ENCODE measurements at regions not wholly inside any gene's neighbourhood (a gene's known extent, or its start where the extent isn't known, plus 50 kb on each side); places are given as distances from the start of the nearest gene placed in this dataset.
A peak's percentile ranks its signal among the peaks of the same experiment; 100 is the strongest.

DNA sequence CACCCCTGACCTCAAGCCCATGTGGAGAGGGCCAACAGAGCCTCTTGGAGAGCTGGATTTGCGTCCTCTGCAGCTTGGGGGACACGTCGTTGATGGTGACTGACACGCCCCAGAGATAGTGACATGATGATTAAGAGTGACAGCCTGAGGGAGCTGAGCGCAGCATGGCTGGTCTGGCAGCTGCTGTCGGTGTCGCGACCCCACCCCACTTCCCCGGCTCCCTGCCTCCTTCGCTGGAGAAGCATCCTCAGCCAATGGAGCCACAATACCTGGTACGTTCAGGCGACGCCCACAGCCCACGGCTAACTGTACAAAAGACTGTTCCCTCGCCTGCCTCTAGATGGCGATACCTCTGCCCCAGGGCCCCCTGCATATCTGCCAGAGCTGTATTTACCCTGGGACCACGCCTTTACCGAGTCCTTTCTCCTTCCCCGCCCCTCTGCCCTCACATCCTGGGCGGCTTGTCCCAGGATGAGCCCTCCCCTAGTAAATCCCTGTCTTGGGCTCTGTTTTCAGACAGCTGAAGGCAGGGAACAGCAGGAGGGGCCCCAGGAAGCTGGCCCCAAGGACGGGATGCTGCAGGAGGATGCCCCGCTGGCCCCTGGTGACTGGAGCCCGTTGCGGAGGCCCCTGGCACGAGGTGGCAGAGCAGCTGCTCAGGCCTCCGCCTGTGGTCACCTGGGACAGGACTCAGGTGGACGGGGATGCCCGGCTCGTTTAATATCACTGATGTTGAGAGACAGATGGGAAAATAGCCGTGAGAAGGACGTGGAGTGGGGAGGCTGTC is 90.6 kb downstream of the RPS6KA4 start:
- Mint-ChIP-seq H3K27ac (peak overlapping the region; percentile 38), H3K4me3 (peak overlapping the region; percentile 92), H3K4me1 (peaks cover 26% of the 10 kb centered on the region), H3K9me3 (no peaks in the 10 kb centered on the region), H3K36me3 (peaks cover 2% of the 10 kb centered on the region), H3K27me3 (no peaks in the 10 kb centered on the region)
- DNase-seq (ENCODE audit: low spot score in 2 of 2) = peak; percentile 74
- peak; percentile 66 for ATAC-seq (ENCODE audit: low read depth)

DNA sequence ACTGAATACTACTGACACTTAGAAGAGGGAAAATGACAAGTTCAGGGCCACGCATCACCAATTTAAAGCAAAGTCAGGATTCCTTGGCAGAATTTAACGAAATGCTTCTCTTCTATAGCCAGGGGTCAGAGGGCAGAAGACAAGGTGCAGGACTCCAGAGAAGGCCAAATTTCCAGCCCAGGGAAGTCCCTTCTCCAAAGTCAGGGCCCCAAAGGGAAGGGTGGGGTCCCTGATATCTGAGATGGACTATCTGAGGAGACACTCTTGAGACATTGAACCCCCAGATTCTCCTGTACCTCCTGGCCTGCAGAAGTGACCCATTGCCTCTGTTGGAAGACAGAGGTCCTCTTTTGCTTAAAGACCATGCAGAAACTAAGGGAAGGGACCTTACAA is 91.2 kb downstream of the RPS6KA4 start:
- no peaks in the 10 kb centered on the region for H3K27me3 Mint-ChIP-seq
- H3K36me3 Mint-ChIP-seq = peaks cover 2% of the 10 kb centered on the region
- H3K9me3 Mint-ChIP-seq = no peaks in the 10 kb centered on the region
- ATAC-seq (ENCODE audit: low read depth) (no peak), DNase-seq (ENCODE audit: low spot score in 2 of 2) (no peak)
- H3K27ac Mint-ChIP-seq = no peak overlapping the region
- peaks cover 23% of the 10 kb centered on the region for H3K4me1 Mint-ChIP-seq
- peak overlapping the region; percentile 6 for H3K4me3 Mint-ChIP-seq

DNA sequence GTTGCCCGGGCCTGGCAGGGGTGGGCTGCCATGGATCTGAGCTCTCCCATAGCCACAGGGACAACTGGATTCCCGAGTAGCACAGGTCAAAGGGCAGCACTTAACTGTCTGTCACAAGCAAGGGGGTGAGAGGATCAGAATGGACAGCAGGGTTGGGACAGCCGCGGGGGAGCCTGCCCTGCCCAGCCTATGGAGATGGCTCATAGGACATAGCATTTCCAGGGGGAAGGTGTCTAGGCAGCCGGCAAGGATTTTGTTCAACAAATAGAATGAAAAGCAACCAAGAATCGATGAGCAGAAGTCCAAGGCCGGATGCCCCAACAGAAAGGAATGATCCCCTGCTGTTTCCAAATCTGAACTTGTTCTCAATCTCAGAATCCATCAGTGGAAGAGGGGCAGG is 92.9 kb downstream of the RPS6KA4 start:
- peaks cover 5% of the 10 kb centered on the region for H3K27me3 Mint-ChIP-seq

DNA sequence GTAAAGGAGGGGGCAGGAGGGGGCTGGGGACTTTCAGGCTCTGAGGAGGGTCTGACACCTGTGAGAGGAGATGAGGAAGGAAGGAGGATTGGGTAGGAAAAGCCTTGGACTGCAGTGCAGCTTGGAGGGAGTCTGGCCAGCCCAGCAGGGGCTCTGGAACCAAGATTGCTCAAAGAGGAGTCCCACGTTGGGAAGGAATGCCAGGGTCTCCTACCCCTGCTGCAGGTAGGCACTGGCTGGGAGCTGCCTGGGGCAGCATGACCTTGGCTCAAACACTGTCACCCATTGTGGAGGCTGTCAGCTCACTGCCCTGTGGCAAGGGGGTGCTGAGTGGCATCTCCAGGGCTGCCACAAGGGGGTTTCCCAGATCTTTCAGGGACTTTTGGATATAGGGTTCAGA is 94.5 kb downstream of the RPS6KA4 start:
- H3K4me1 Mint-ChIP-seq = peaks cover 16% of the 10 kb centered on the region
- no peaks in the 10 kb centered on the region for H3K9me3 Mint-ChIP-seq
- ATAC-seq (ENCODE audit: low read depth) (no peak), DNase-seq (ENCODE audit: low spot score in 2 of 2) (no peak)
- H3K27me3 Mint-ChIP-seq = peaks cover 7% of the 10 kb centered on the region
- H3K27ac Mint-ChIP-seq = no peak overlapping the region
- H3K36me3 Mint-ChIP-seq = peaks cover 2% of the 10 kb centered on the region
- no peak overlapping the region for H3K4me3 Mint-ChIP-seq

More for the DNA sequence above, 92.9 kb downstream of the RPS6KA4 start:
- Mint-ChIP-seq H3K4me1 (peaks cover 23% of the 10 kb centered on the region), H3K36me3 (peaks cover 2% of the 10 kb centered on the region), H3K4me3 (no peak overlapping the region), H3K9me3 (no peaks in the 10 kb centered on the region), H3K27ac (no peak overlapping the region)
- DNase-seq (ENCODE audit: low spot score in 2 of 2) (no peak), ATAC-seq (ENCODE audit: low read depth) (no peak)

DNA sequence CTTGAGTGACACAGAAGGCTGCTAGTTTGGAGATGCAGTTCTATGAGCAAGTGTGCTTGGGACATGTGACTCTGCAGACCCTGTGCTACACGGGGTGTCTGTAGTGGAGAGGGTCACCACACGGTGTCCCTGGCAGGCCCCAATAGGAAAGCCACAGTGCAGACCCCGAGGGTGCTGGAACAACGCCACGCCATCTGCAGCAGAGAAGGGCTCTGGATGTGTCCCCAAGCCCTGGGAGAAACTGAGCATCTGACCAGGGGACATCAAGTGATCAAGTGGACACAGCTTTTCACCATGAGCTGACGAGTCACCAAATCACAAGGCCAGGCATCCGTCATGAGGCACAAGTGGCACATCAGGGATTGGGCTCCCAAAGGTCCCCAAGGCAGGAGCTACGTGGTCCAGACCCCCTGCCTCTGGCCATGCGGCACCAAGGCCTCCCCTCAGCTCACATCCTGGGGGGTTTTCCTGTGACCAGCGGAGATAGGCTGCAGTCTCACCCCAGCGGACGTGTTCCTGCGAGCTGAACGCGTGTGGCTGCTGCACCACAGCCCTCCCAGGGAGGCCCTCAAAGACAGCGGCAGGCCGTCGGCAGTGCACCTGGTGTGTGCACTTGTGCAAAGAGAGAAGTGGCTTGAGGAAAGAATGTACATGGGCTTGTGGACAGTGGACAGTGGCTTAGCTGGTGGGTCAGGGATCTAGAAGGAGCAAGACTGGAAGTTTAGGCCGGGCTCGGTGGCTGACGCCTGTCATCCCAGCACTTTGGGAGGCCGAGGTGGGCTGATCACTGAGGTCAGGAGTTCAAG is 96.7 kb downstream of the RPS6KA4 start:
- no peaks in the 10 kb centered on the region for H3K9me3 Mint-ChIP-seq
- no peak overlapping the region for H3K27ac Mint-ChIP-seq
- H3K36me3 Mint-ChIP-seq = peaks cover 4% of the 10 kb centered on the region
- no peak for DNase-seq (ENCODE audit: low spot score in 2 of 2)
- ATAC-seq (ENCODE audit: low read depth) = no peak
- peaks cover 11% of the 10 kb centered on the region for H3K27me3 Mint-ChIP-seq
- H3K4me3 Mint-ChIP-seq = no peak overlapping the region
- no peaks in the 10 kb centered on the region for H3K4me1 Mint-ChIP-seq

DNA sequence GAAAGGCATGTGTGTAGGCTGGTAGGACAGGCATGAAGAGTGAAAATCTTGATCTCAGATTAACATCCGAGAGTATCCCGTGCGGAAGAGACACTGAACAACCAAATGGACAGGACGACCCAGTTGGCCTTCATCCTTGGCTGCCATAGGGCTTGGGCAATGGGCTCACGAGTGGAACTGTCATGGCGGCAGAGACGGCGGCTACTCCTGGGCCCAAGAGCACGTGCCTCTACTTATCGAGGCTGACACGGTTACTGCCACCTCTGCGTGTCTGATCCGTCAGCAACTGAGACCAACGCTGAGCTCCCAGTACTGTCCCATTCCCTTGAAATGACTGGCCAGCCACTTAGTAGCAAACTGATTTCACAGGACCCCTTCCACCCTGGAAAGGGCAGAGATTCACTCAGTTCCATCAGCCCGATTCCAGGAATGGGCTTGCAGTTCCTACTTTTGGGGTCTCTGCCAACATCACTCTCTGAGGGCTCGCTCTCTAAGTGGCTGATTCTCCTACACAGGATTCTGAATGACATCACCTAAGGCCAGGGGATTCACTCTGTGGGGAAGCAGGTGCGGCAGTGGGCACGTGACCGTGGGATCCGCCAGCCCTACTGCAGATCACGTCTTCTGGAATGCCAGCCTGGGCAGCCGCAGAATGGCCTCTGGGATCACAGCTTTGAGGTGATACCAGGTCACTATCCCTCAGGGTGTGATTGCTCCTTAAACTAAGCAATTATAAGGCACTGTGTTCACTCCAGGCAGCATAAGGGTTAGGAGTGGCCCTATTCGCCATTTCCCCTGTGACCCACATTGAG is 97.8 kb downstream of the RPS6KA4 start:
- Mint-ChIP-seq H3K4me1 (no peaks in the 10 kb centered on the region), H3K36me3 (peaks cover 4% of the 10 kb centered on the region), H3K4me3 (no peak overlapping the region), H3K27me3 (peaks cover 11% of the 10 kb centered on the region), H3K27ac (no peak overlapping the region), H3K9me3 (no peaks in the 10 kb centered on the region)
- DNase-seq (ENCODE audit: low spot score in 2 of 2) = no peak
- no peak for ATAC-seq (ENCODE audit: low read depth)

DNA sequence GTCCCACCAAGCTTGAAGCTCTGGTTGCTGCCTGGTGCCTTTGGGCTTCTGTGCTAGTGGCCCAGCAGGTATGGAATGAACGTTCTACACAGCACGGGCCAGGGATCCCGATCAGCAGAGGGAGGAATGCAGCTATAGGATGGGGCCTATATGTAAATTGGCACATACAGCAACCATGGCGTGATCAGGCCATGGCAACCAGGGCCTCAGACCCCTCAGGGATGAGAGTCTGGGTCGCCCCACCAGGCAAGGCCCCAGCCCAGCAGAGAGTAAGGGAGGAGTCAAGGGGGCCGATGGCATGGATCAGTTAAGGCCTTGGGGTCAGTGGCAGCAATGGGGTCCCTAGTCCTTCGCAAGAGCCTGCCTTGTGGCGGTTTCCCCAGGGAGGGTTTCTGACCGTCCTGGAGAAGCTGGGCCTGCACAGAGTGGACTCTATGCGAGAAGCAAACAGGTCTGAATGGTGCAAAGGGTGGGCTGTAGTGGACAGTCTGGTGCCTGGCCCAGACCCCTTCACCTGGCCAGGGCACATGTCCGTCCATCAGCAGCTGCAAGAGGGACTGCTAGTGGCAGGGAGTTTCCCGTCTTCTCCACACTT is 98.2 kb upstream of the SLC22A11 start:
- peaks cover 4% of the 10 kb centered on the region for H3K36me3 Mint-ChIP-seq
- no peak overlapping the region for H3K4me3 Mint-ChIP-seq
- no peaks in the 10 kb centered on the region for H3K4me1 Mint-ChIP-seq
- H3K27ac Mint-ChIP-seq = no peak overlapping the region
- no peaks in the 10 kb centered on the region for H3K9me3 Mint-ChIP-seq
- H3K27me3 Mint-ChIP-seq = peaks cover 11% of the 10 kb centered on the region
- ATAC-seq (ENCODE audit: low read depth) = no peak
- DNase-seq (ENCODE audit: low spot score in 2 of 2) = no peak

DNA sequence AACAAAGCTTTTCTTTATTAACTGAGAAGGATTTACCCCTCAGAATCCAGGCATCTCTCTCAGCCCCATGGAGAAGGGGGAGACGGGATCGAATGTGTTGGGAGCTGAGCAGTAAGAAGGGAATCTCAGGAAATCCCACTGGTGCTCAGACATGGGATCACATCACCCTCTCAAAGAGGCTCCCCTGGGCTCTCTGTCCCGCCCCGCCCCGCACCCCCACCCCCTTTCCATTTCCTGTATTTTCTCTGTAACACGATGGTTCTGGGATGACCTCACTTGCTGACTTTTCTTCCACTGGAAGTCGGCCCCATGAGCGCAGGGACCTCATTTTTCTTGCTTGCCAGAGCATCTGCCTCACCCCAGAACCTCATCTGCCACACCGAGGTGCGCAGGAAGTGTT is 96.7 kb upstream of the SLC22A11 start:
- Mint-ChIP-seq H3K9me3 (no peaks in the 10 kb centered on the region), H3K36me3 (peaks cover 2% of the 10 kb centered on the region), H3K27me3 (peaks cover 11% of the 10 kb centered on the region), H3K27ac (no peak overlapping the region), H3K4me3 (no peak overlapping the region), H3K4me1 (no peaks in the 10 kb centered on the region)
- no peak for ATAC-seq (ENCODE audit: low read depth)
- DNase-seq (ENCODE audit: low spot score in 2 of 2) = no peak

DNA sequence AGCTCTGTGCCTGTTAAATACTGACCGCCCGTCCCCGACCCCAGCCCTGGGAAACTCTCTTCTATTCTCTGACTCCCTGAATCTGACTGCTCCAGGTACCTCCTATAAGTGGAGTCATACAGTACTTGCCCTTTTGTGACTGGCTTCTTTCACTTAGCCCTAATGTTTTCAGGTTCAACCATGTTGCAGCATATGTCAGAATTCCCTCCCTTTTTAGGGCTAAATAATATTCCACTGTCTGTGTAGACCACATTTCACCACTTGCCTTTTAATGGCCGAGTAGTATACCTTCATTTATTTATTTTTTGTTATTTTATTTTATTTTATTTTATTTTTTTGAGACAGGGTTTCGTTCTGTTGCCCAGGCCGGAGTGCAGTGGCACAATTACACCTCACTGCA is 96.1 kb upstream of the SLC22A11 start:
- H3K9me3 Mint-ChIP-seq = no peaks in the 10 kb centered on the region
- DNase-seq (ENCODE audit: low spot score in 2 of 2) = no peak
- no peaks in the 10 kb centered on the region for H3K4me1 Mint-ChIP-seq
- H3K4me3 Mint-ChIP-seq = no peak overlapping the region
- no peak for ATAC-seq (ENCODE audit: low read depth)
- no peak overlapping the region for H3K27ac Mint-ChIP-seq
- peaks cover 2% of the 10 kb centered on the region for H3K36me3 Mint-ChIP-seq
- H3K27me3 Mint-ChIP-seq = peaks cover 11% of the 10 kb centered on the region

DNA sequence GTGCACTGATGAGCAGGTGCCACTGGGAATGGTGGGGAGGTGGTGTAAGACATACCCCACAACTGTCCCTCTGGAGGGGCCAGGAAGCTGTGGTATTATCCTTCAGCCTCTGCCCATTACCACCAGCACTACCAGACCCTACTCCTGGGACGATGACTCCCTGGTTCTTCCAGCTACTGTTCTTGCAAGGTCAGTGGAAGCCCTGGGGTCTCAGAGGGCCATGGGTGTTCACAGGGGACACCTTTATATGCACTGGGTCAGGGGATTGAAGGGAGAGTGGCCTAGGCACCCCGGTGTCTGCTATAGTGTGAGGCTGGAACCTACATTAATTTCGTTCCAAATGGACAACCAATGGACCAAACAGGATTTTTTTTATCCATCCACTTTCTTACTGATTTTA is 94.7 kb upstream of the SLC22A11 start:
- Mint-ChIP-seq H3K27ac (no peak overlapping the region), H3K4me1 (no peaks in the 10 kb centered on the region), H3K9me3 (no peaks in the 10 kb centered on the region), H3K36me3 (peaks cover 2% of the 10 kb centered on the region), H3K27me3 (peaks cover 9% of the 10 kb centered on the region), H3K4me3 (no peak overlapping the region)
- DNase-seq (ENCODE audit: low spot score in 2 of 2) (no peak), ATAC-seq (ENCODE audit: low read depth) (no peak)

DNA sequence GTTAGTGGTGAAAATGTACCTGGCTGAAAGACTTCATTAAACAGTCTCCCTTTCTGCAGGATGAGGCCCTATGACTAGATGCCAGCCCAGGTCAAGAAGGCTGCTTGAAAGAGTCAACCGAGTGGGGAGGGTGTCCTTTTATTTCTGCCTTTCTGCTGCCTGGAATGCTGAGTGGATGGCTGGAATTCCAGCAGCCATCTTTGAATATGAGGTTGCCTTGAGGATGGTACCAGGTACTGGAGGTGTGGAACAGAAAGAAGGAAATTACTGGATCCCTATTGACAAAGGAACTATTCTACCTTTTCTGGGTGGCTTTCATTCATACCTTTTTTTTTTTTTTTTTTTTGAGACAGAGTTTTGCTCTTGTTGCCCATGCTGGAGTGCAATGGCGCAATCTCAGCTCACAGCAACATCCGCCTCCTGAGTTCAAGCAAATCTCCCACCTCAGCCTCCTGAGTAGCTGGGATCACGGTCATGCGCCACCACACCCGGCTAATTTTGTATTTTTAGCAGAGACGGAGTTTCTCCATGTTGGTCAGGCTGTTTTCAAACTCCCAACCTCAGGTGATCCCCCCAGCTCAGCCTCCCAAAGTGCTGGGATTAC is 89.5 kb upstream of the SLC22A11 start:
- H3K27ac Mint-ChIP-seq = no peak overlapping the region
- no peak overlapping the region for H3K4me3 Mint-ChIP-seq
- no peak for DNase-seq (ENCODE audit: low spot score in 2 of 2)
- peaks cover 4% of the 10 kb centered on the region for H3K9me3 Mint-ChIP-seq
- H3K4me1 Mint-ChIP-seq = no peaks in the 10 kb centered on the region
- H3K27me3 Mint-ChIP-seq = peaks cover 7% of the 10 kb centered on the region
- peaks cover 3% of the 10 kb centered on the region for H3K36me3 Mint-ChIP-seq
- ATAC-seq (ENCODE audit: low read depth) = no peak

DNA sequence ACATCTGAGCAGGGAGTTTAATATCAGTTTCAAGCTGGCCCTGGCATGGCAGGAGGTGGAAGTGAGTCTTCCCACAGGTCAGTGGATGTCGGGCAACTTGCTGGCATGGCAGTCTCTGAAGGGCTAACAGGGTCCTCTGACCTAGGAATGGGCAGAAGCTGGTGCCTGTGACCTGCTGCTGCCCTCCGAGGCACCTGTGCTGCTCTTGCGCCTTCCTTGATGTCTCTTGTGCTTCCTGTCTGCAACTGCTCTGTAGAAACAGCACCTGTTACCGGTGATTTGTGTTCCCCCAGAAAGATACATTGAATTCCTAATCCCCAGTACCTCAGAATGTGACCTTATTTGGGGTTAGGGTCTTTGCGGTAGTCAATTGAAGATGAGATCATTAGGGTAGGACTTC is 86.5 kb upstream of the SLC22A11 start:
- ATAC-seq (ENCODE audit: low read depth) = no peak
- Mint-ChIP-seq H3K27me3 (peaks cover 14% of the 10 kb centered on the region), H3K27ac (no peak overlapping the region)

DNA sequence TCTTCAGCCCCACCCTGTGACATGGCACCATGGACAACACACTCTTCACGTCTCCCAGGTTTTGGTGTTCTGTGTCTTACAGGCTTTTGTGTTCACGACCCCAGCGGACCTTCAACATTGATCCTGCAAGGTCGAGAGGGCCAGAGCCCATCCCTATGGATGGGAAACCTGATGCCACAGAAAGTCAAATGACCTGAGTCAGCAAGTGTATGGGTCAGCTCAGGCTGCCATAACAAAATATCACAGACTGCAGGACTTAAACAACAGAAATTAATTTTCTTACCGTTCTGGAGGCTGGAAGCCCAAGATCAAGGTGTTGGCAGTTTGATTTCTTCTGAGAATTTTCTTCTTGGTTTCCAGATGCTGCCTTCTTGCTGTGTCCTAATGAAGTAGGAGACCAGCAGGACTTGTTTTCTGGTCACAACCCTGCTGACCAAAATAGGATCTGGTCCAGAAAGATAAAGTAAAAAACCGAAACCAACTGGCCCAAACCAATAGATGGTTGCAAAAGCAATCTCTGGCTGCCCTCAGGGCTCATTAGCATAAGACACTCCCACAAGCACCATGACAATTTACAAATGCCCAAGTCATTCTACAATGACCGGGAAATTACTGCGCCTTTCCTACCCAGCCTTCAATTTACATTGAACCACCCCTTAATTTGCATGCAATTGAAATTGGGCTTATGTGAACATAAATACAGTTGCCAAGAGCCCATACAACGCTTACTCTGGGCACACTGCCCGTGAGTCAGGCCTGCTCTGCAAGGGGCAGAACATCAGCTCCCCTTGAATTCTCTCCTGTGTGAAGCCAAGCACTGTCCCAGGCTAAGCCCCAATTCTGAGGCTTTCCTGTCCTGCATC is 82.9 kb upstream of the SLC22A11 start:
- Mint-ChIP-seq H3K27ac (no peak overlapping the region), H3K27me3 (peaks cover 26% of the 10 kb centered on the region), H3K9me3 (peaks cover 4% of the 10 kb centered on the region), H3K4me3 (no peak overlapping the region), H3K4me1 (no peaks in the 10 kb centered on the region), H3K36me3 (peaks cover 3% of the 10 kb centered on the region)
- DNase-seq (ENCODE audit: low spot score in 2 of 2) (no peak), ATAC-seq (ENCODE audit: low read depth) (no peak)

More for the DNA sequence above, 86.5 kb upstream of the SLC22A11 start:
- peaks cover 4% of the 10 kb centered on the region for H3K9me3 Mint-ChIP-seq
- no peak overlapping the region for H3K4me3 Mint-ChIP-seq
- peaks cover 3% of the 10 kb centered on the region for H3K36me3 Mint-ChIP-seq
- no peak for DNase-seq (ENCODE audit: low spot score in 2 of 2)
- no peaks in the 10 kb centered on the region for H3K4me1 Mint-ChIP-seq

Measured in memory B cell (primary cell).